Activated CD4-positive, alpha-beta T cell treated with anti-CD3 and anti-CD28 coated beads, Interleukin-2, amount 10 ng/mL, durations not matched to agents 24 days and 14 days (primary cell): ENCODE measurements at regions not wholly inside any gene's neighbourhood (a gene's known extent, or its start where the extent isn't known, plus 50 kb on each side); places are given as distances from the start of the nearest gene placed in this dataset.

Source experiments
- DNase-seq: peaks from one replicate; pipeline ENCODE4 v3.0.0; 2022
- H3K27ac Mint-ChIP-seq: one replicate; pipeline ENCODE4 v1.8.0; 2022; ENCODE audit warnings: mild to moderate bottlenecking, mixed read lengths
- H3K27me3 Mint-ChIP-seq: one replicate; pipeline ENCODE4 v1.8.0; 2022; ENCODE audit warnings: mixed read lengths
- H3K36me3 Mint-ChIP-seq: one replicate; pipeline ENCODE4 v1.8.0; 2022; ENCODE audit warnings: low read depth, mild to moderate bottlenecking, mixed read lengths
- H3K4me1 Mint-ChIP-seq: one replicate; pipeline ENCODE4 v1.8.0; 2021; ENCODE audit warnings: mixed read lengths
- H3K4me3 Mint-ChIP-seq: one replicate; pipeline ENCODE4 v1.8.0; 2022; ENCODE audit warnings: mild to moderate bottlenecking, moderate library complexity, mixed read lengths
- H3K9me3 Mint-ChIP-seq: one replicate; pipeline ENCODE4 v1.8.0; 2021; ENCODE audit warnings: mixed read lengths
- intact Hi-C: fragments of 100-400 bp; cut with micrococcal nuclease; formaldehyde crosslinking; loops from one replicate; pipeline ENCODE4 v1.15.1; 2023

DNA sequence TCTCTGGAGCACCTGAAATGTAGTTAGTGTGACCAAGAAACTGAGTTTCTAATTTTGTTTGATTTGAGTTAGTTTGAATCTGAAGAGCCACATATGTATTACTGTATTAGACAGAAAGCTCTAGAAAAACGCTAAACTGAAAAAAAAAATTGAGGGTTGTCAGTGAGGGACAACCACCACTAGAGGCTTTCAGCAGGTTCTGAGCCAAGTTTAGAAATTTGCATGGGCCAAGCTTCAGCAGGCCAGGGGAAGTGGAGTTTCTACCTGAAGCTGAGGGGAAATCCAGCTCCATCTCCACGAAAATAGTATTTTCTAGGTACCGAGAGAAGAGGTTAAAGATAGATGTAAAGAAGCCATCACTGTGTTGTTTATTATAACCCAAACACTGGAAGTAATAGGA lies 77.9 kb upstream of the PLXNA4 start:
- Mint-ChIP-seq H3K27me3 (no peaks in the 10 kb centered on the region), H3K36me3 (peaks cover 5% of the 10 kb centered on the region), H3K4me3 (peak overlapping the region; percentile 59), H3K9me3 (peaks cover 28% of the 10 kb centered on the region), H3K27ac (peak overlapping the region; percentile 78), H3K4me1 (peaks cover 34% of the 10 kb centered on the region)
- DNase-seq = peak; percentile 73
- intact Hi-C loops = loop anchor here (2.0 to 10.0 kb wide), 2 partner anchors 427 to 601 kb away; partner anchors contain the start of gene EXOC4

GRCh38 chr7:132653366-132653930 lies 77.2 kb upstream of the PLXNA4 start:
- Mint-ChIP-seq H3K36me3 (peaks cover 5% of the 10 kb centered on the region), H3K9me3 (peaks cover 26% of the 10 kb centered on the region), H3K27me3 (no peaks in the 10 kb centered on the region), H3K27ac (no peak overlapping the region), H3K4me1 (peaks cover 34% of the 10 kb centered on the region), H3K4me3 (no peak overlapping the region)
- intact Hi-C loops = loop anchor here (10.0 kb wide), 1 partner anchor 601 kb away; the partner anchor contains the start of gene EXOC4
- DNase-seq = no peak

- H3K36me3 Mint-ChIP-seq = peaks cover 5% of the 10 kb centered on the region
- no peak overlapping the region for H3K27ac Mint-ChIP-seq
- DNase-seq = no peak
- intact Hi-C loops = loop anchor here (10.0 kb wide), 1 partner anchor 602 kb away; the partner anchor contains the start of gene EXOC4
- peaks cover 30% of the 10 kb centered on the region for H3K4me1 Mint-ChIP-seq
- H3K9me3 Mint-ChIP-seq = peaks cover 19% of the 10 kb centered on the region
- H3K4me3 Mint-ChIP-seq = no peak overlapping the region
- H3K27me3 Mint-ChIP-seq = no peaks in the 10 kb centered on the region
Measured at GRCh38 chr7:132652507-132652906, 76.2 kb upstream of the PLXNA4 start.

DNA sequence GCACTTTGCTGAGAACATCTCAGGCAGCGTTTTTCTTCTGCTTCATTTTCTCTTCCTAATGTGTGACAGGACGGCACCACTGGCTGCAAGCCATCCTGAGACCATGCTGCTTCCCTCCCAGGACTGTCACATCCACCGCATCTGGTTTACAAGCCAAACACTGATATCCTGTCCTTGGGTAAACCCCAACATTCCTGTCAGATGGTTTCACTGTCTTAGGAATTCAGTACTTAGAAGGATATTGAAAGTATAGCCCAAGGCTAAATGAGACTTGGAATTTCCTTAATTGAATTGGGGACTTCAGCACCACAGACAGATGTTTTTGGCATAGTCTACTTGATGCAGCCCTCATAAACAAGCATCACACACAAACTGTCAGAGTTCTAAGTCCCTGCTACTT lies 74.2 kb upstream of the PLXNA4 start:
- DNase-seq = no peak
- H3K27me3 Mint-ChIP-seq = no peaks in the 10 kb centered on the region
- no peak overlapping the region for H3K4me3 Mint-ChIP-seq
- peaks cover 13% of the 10 kb centered on the region for H3K4me1 Mint-ChIP-seq
- no peak overlapping the region for H3K27ac Mint-ChIP-seq
- H3K9me3 Mint-ChIP-seq = peaks cover 15% of the 10 kb centered on the region
- H3K36me3 Mint-ChIP-seq = peaks cover 5% of the 10 kb centered on the region
- intact Hi-C loops = loop anchor here (10.0 kb wide), 1 partner anchor 604 kb away; the partner anchor contains the start of gene EXOC4

GRCh38 chr7:132647311-132647710 lies 71.0 kb upstream of the PLXNA4 start:
- intact Hi-C loops = no loop called here
- H3K4me1 Mint-ChIP-seq = no peaks in the 10 kb centered on the region
- no peak overlapping the region for H3K4me3 Mint-ChIP-seq
- H3K27ac Mint-ChIP-seq = no peak overlapping the region
- no peak for DNase-seq
- no peaks in the 10 kb centered on the region for H3K36me3 Mint-ChIP-seq
- H3K9me3 Mint-ChIP-seq = peaks cover 5% of the 10 kb centered on the region
- peaks cover under 1% of the 10 kb centered on the region for H3K27me3 Mint-ChIP-seq

- no peak for DNase-seq
- Mint-ChIP-seq H3K27me3 (peaks cover 2% of the 10 kb centered on the region), H3K9me3 (no peaks in the 10 kb centered on the region), H3K36me3 (no peaks in the 10 kb centered on the region), H3K27ac (no peak overlapping the region), H3K4me1 (no peaks in the 10 kb centered on the region), H3K4me3 (no peak overlapping the region)
- intact Hi-C loops = no loop called here
Measured at GRCh38 chr7:132646052-132646451, 69.8 kb upstream of the PLXNA4 start.

DNA sequence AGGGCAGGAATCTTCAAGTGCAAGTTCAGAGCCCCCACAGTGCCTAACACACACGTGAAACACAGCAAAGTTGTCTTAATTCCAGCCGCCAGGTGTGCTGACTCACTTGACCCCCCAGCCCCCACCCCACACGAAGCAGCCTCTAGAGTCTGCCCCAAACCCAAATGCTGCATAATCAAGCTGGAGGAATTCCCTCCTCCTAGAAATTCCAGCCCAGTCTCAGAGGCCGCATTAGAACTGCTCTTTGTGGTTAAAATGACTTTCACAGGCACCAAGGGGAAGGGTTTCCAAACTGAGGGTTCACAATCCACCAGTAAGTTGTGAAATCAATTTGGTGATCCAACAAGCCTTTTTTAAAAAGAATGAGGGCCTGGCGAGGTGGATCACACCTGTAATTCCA lies 67.0 kb upstream of the PLXNA4 start:
- no peak for DNase-seq
- no peak overlapping the region for H3K4me3 Mint-ChIP-seq
- H3K9me3 Mint-ChIP-seq = no peaks in the 10 kb centered on the region
- H3K27ac Mint-ChIP-seq = no peak overlapping the region
- H3K4me1 Mint-ChIP-seq = no peaks in the 10 kb centered on the region
- peaks cover 2% of the 10 kb centered on the region for H3K27me3 Mint-ChIP-seq
- H3K36me3 Mint-ChIP-seq = no peaks in the 10 kb centered on the region
- intact Hi-C loops = no loop called here

DNA sequence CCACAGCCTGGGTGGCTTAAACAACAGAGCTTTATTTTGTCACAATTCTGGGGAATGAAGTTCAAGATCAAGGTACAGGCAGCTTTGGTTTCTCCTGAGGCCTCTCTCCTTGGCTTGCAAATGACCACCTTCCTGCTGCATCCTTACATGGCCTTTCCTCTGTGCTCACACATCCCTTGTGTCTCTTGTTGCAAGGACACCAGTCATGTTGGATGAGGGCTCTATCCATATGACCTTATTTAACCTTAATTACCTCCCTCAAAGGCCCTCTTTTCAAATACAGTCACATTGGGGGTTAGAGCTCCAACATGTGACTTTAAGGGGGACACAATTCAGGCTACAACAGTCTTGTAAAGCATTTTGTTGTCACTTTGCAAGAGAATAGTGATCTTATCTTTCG lies 65.0 kb upstream of the PLXNA4 start:
- Mint-ChIP-seq H3K4me3 (no peak overlapping the region), H3K27ac (no peak overlapping the region), H3K4me1 (no peaks in the 10 kb centered on the region), H3K36me3 (no peaks in the 10 kb centered on the region), H3K27me3 (peaks cover 2% of the 10 kb centered on the region), H3K9me3 (no peaks in the 10 kb centered on the region)
- intact Hi-C loops = no loop called here
- no peak for DNase-seq

- H3K36me3 Mint-ChIP-seq = no peaks in the 10 kb centered on the region
- no peaks in the 10 kb centered on the region for H3K9me3 Mint-ChIP-seq
- peaks cover 2% of the 10 kb centered on the region for H3K27me3 Mint-ChIP-seq
- DNase-seq = no peak
- no peak overlapping the region for H3K27ac Mint-ChIP-seq
- intact Hi-C loops = no loop called here
- H3K4me3 Mint-ChIP-seq = no peak overlapping the region
- H3K4me1 Mint-ChIP-seq = no peaks in the 10 kb centered on the region
Measured at GRCh38 chr7:132639983-132640382, 63.7 kb upstream of the PLXNA4 start.

- no peak for DNase-seq
- no peak overlapping the region for H3K4me3 Mint-ChIP-seq
- no peaks in the 10 kb centered on the region for H3K36me3 Mint-ChIP-seq
- no peak overlapping the region for H3K27ac Mint-ChIP-seq
- H3K27me3 Mint-ChIP-seq = peaks cover 2% of the 10 kb centered on the region
- intact Hi-C loops = no loop called here
- H3K4me1 Mint-ChIP-seq = no peaks in the 10 kb centered on the region
- no peaks in the 10 kb centered on the region for H3K9me3 Mint-ChIP-seq
Measured at GRCh38 chr7:132638000-132638399, 61.7 kb upstream of the PLXNA4 start.

GRCh38 chr7:132636581-132636980 lies 60.3 kb upstream of the PLXNA4 start:
- Mint-ChIP-seq H3K36me3 (no peaks in the 10 kb centered on the region), H3K4me3 (no peak overlapping the region), H3K4me1 (no peaks in the 10 kb centered on the region), H3K9me3 (no peaks in the 10 kb centered on the region), H3K27me3 (peaks cover 2% of the 10 kb centered on the region), H3K27ac (no peak overlapping the region)
- intact Hi-C loops = no loop called here
- DNase-seq = no peak

DNA sequence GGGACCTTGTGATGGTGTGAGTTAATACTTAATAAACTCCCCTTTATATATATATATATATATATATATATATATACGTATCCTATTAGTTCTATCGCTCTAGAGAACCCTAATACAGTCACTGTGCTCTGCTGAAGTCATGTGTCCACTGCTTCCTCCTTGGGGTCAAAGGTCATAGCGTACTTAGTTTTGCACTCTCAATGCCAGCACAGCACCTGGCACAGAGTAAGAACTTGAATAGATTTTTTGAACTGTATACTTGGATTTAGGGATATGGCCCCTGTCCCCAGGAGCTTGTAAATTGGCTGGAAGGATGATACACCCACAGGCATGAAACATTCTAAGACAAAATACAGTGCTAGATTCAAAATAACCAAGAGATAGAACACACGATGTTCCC lies 58.9 kb upstream of the PLXNA4 start:
- Mint-ChIP-seq H3K4me3 (no peak overlapping the region), H3K36me3 (no peaks in the 10 kb centered on the region), H3K27me3 (peaks cover 2% of the 10 kb centered on the region), H3K9me3 (no peaks in the 10 kb centered on the region), H3K27ac (no peak overlapping the region), H3K4me1 (no peaks in the 10 kb centered on the region)
- no peak for DNase-seq
- intact Hi-C loops = no loop called here

DNA sequence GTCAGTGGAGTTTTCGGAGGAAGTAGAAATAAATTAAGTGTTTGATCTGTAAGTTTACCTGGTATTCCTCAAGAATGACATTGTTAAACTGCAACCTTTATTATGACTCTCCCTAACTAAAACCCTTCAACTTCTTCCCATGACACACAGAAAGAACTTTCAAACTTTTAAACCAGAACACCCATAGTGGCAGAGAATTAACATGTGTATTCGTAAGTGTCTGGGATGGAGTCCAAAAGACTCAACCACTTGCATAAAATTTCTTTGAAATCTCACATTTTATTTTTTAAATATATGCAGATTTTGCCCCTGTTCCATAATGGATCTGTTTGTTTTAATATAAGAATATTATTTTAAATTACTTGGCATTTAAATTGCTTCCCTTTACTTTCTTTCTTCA lies 54.6 kb upstream of the PLXNA4 start:
- no peak overlapping the region for H3K4me3 Mint-ChIP-seq
- intact Hi-C loops = no loop called here
- DNase-seq = no peak
- H3K36me3 Mint-ChIP-seq = no peaks in the 10 kb centered on the region
- H3K4me1 Mint-ChIP-seq = no peaks in the 10 kb centered on the region
- H3K27me3 Mint-ChIP-seq = peaks cover 15% of the 10 kb centered on the region
- H3K27ac Mint-ChIP-seq = no peak overlapping the region
- H3K9me3 Mint-ChIP-seq = peaks cover 7% of the 10 kb centered on the region
